Stimulated activated CD4-positive, alpha-beta T cell treated with anti-CD3 and anti-CD28 coated beads, Interleukin-12 subunit alpha, Interleukin-12 subunit beta, amount 100 ng/mL, for 48 hours (primary cell): ENCODE measurements at regions not wholly inside any gene's neighbourhood (a gene's known extent, or its start where the extent isn't known, plus 50 kb on each side); places are given as distances from the start of the nearest gene placed in this dataset.
"Not testable (repeated sequence)": the region's sequence is repeated elsewhere in the genome, so short reads cannot be mapped to it uniquely, and the experiment has no call there.

ENCODE experiments used
- DNase-seq, 3 donors: peaks; one replicate each; pipeline ENCODE4 v3.0.0-alpha.2; 2020; ENCODE audit warnings: low read depth in 2 of 3, low spot score in 1 of 3

DNA sequence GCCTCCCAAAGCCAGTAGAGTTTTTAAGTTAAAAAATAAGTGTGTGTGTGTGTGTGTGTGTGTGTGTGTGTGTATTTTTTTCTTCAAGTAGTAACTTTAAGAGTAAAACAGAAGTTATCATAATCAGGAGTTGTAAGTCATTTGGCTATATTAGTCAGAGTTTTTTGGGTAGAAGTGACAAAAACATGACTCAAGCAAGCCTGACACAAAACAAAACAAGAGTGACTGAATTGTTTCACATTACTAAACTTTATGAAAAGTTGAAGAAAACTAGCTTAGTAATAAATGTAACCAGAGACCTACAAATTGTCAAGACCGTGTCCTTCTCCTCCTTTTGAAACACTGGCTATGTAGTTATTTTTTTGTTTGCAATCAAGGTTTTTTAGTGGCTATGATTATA lies 738.0 kb upstream of the PITX2 start:
- no peak for DNase-seq

DNA sequence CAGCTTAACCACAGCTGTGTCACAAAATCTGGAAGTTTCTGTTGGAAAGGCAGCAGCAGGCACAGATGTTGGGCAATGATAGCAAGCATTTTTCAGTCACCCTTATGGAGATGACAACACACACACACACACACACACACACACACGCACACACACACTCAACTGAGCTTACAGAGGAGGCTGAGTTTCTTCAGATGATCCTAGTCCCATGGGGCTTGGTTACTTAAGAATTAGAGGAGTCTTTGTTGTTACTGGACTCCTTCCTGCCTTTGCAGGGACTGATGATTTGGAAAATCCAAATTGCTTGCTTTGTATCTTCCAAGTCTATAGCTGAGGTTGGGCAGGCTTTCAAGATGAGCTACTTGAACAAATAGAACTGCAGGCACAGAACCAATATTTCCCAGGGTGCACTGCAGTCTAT lies 740.1 kb upstream of the PITX2 start:
- DNase-seq = no peak

DNA sequence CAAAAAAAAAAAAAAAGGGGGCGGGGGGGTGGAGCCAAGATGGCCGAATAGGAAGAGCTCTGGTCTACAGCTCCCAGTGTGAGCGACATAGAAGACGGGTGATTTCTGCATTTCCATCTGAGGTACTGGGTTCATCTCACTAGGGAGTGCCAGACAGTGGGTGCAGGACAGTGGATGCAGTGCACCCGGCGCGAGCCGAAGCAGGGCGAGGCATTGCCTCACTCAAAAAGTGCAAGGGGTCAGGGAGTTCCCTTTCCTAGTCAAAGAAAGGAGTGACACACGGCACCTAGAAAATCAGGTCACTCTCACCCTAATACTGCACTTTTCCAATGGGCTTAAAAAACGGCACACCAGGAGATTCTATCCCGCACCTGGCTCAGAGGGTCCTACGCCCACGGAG lies 755.0 kb upstream of the PITX2 start:
- DNase-seq = not testable (repeated sequence)

- DNase-seq = no peak
Measured at GRCh38 chr4:111388561-111388960, 756.7 kb upstream of the FAM241A start.

DNA sequence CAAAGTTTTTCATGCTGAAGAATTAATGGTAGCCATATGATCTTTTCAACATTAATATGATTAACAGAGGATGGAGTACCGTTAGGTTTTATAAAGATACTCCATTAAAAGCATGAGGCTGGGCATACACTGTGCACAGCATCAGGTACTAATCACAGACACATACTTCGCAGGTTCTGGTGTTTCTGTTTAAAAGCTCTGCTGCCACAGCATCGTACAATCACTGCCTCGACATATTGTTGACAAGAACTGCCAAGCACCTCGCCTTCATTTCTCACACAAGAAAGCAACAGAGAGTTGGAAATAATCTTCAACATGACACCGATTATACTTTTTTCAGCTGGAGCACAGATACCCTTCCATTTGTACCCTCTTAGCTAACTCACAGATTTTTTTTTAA lies 753.4 kb upstream of the FAM241A start:
- DNase-seq = no peak

- DNase-seq = no peak
Measured at GRCh38 chr4:111393781-111394180, 751.5 kb upstream of the FAM241A start.

GRCh38 chr4:111398906-111399330 lies 746.3 kb upstream of the FAM241A start:
- DNase-seq = no peak

- no peak for DNase-seq
Measured at GRCh38 chr4:111399623-111400022, 745.6 kb upstream of the FAM241A start.

- DNase-seq = no peak
Measured at GRCh38 chr4:111400741-111401140, 744.5 kb upstream of the FAM241A start.

GRCh38 chr4:111404673-111405072 lies 740.6 kb upstream of the FAM241A start:
- DNase-seq = no peak

GRCh38 chr4:111405989-111406388 lies 739.3 kb upstream of the FAM241A start:
- DNase-seq = no peak

DNA sequence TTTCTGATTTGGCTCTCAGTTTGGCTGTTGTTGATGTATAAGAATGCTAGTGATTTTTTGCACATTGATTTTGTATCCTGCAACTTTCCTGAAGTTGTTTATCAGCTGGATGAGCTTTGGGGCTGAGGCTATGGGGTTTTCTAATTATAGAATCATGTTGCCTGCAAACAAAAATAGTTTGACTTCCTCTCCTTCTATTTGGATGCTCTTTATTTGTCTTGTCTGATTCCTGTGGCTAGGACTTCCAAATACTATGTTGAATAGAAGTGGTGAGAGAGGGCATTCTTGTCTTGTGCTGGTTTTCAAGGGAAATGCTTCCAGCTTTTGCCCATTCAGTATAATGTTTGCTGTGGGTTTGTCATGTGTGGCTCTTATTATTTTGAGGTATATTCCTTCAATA lies 734.7 kb upstream of the FAM241A start:
- DNase-seq = no peak

- no peak for DNase-seq
Measured at GRCh38 chr4:111417521-111417920, 727.7 kb upstream of the FAM241A start.

DNA sequence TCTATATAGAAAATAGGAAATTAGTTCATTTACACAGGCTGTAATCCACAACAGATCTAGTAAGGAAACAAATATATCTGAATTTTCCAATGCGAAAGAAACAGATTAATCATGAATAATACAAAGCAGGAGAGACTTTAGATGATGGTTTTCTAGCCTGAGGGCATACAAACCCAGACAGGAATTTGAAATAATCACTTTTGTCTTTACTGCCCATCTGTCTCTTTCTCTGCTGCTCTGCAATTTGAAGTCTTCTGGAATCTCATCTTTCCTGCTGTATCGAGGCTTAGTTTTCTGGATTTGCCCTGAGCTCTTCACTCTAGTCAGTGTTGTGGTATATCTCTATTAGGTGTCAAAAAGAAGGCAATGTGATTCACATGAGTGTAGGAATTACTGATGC lies 711.8 kb upstream of the FAM241A start:
- no peak for DNase-seq

DNA sequence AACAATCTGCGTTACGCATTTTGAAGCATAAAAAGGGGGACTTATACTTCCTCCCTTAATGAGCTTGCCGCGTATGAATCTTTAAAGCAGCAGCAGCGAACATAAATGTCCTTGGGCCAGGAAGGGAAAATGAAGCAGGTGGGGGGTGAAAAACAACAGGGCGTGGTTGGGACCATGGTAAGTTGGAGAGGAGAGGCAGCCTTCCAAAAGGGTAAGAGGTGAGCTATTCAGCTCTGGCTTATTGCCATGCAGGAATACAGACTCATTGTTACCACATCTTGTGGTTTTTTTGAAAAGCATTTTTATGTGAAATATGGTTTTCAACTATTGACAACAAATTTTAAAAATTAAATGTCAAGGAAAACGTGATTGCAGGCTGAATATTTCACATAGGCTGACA lies 710.7 kb upstream of the FAM241A start:
- DNase-seq = no peak

DNA sequence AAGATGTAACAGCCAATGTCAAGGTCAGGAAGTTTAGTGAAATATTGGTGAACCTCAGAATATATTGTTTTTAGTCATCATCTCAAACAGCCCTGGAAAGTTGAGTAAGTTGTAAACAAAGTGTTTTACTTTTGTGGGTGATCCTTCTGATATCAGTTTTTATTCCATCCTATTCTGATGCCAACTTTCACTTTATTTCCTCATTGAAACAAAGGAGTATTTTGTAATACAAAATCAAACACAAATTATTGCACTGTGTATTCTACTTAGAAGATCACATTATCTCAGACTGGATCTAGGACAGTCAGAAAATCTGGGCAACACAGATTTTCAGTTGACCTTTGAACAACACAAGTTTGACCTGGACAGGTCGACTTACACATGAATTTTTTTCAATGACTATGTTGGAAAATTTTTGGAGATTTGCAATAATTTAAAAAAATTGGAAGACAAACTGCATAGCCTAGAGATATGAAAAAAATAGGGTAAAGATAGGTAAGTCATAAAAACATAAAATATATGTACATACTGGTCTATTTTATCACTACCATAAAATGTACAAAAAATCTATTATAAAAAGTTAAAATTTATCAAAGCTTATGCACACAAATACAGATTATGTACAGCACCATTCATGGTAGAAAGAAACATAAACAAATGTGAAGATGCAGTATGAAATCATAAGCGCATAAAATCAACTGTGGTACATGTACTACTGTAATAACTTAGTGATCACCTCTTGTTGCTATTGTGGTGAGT lies 709.1 kb upstream of the FAM241A start:
- DNase-seq = no peak

DNA sequence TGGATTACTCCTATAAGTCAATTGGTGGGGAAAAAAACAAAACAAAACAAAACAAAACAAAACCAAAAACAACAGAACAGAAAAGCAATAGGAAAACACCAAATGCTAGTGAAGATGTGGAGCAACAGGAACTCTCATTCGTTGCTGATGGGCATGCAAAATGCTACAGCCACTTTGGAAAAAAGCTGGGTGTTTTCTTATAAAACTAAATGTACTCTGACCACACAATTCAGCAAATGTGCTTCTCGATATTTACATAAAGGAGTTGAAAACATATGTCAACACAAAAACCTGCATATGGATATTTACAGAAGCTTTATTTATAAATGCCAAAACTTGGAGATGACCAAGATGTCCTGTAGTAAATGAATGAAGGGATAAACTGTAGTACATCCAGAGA lies 703.6 kb upstream of the FAM241A start:
- DNase-seq = no peak

GRCh38 chr4:111444836-111445235 lies 700.4 kb upstream of the FAM241A start:
- not testable (repeated sequence) for DNase-seq

GRCh38 chr4:111449657-111450056 lies 695.6 kb upstream of the FAM241A start:
- no peak for DNase-seq

DNA sequence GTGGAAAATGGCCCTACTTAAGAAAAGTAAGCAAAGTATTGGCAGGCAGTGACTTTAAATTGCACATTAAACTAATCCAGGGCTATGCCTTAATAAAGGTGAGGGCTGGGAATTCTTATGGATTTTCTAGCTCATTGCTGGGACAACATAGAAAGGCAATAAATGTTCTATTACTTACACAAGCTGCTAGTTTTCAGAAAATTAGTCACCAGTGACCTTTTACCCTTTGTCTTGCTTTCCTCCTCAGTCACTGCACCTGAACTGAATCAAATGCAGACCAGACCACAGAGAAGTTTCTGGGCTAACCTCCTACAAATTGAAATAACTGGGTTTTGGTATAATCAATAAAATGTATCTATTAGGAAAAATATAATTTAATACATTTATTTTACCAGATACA lies 694.4 kb upstream of the FAM241A start:
- DNase-seq = no peak

DNA sequence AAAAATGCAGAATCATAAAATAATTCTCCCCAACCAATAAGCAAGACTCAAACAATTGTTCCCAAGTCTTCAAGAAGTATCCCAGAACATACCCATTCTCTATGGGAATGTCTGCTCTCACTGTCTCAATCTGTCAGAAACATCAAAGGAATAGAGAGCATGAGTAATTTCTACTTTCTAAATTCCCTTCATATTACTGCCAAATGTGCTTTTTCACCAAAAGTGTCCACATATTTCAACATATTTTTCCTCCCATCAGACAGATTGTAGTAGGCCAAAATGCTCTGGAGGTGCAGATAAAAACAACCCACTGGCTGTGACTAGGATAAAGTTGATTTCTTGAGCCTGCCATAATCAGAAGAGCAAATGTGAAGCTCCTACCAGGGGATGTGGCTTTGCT lies 692.0 kb upstream of the FAM241A start:
- no peak for DNase-seq

DNA sequence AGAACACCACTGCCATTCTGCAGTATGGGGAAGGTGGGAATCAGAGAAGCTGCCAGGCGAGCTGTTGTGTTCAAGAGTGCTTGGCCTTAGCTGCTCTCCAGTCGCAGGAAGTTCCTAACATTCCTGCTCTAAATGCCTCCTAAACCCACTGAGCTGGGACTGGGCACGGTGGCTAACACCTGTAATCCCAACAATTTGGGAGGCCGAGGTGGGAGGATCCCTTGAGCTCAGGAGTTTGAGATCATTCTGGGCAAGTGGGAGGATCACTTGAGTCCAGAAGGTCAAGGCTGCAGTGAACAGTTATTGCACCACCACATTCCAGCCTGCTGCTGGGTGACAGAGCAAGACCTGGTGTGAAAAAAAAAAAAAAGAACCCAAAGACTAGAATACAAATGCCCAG lies 690.3 kb upstream of the FAM241A start:
- no peak for DNase-seq

DNA sequence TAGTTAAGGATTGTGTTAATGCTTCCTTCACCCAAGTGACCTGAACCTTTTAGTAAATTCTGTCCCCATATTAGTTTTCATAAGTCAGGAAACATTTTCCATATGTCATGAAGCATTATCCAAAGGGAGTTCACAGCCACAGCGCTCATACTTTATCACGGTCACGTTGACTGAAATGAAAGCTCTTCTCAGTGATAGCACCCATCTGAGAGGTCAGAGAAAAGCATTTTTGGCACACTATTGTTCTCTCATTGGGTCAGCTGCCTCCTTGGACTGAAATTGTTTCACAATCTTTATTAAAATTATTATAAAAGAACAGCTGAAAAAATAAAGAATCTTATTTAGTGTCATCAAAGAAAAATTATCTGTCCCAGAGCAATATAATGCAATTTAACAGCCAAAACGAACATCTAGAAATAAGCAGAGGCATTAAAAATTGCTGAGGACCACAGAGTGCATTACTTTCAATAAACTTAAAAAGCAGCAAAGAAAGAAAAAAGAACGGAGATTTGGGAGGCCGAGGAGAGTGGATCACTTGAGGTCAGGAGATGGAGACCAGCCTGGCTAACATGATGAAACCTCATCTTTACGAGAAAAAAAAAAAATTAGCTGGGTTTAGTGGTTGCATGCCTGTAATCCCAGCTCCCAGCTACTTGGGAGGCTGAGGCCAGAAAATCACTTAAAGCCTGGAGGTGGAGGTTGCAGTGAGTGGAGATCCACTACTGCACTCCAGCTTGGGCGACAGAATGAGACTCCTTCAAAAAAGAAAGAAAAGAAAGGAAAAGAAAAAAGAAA lies 680.8 kb upstream of the FAM241A start:
- DNase-seq = no peak
